BLaER1 treated with 17β-estradiol and CSF1 and Interleukin-3, amounts not matched to agents 10 nM and 100 nM (cell line): ENCODE measurements at regions not wholly inside any gene's neighbourhood (a gene's known extent, or its start where the extent isn't known, plus 50 kb on each side); places are given as distances from the start of the nearest gene placed in this dataset.

Experiments
- H3K27ac ChIP-seq, 11 experiments: shearing (Covaris generic); formaldehyde crosslinking; 2 replicates each; pipeline ENCODE4 v1.8.1; 2022
- H3K27me3 ChIP-seq, 11 experiments: shearing (Covaris generic); formaldehyde crosslinking; 2 replicates each; pipeline ENCODE4 v1.8.1; 2022
- H3K36me3 ChIP-seq, 11 experiments: shearing (Covaris generic); formaldehyde crosslinking; 2 replicates each; pipeline ENCODE4 v1.8.1; 2022
- H3K4me1 ChIP-seq, 10 experiments: shearing (Covaris generic); formaldehyde crosslinking; 2 replicates each; pipeline ENCODE4 v1.8.1; 2022
- H3K4me2 ChIP-seq, 11 experiments: shearing (Covaris generic); formaldehyde crosslinking; 2 replicates each; pipeline ENCODE4 v1.8.1; 2022
- H3K4me3 ChIP-seq, 10 experiments: shearing (Covaris generic); formaldehyde crosslinking; 2 replicates each; pipeline ENCODE4 v1.8.1; 2022
- H3K9ac ChIP-seq, 11 experiments: shearing (Covaris generic); formaldehyde crosslinking; 2 replicates each; pipeline ENCODE4 v1.8.1; 2022
- H3K9me3 ChIP-seq, 11 experiments: shearing (Covaris generic); formaldehyde crosslinking; replicated peaks in 1 of 11; 2 replicates each; pipeline ENCODE4 v1.8.1; 2022
- H4K20me1 ChIP-seq, 11 experiments: shearing (Covaris generic); formaldehyde crosslinking; 2 replicates each; pipeline ENCODE4 v1.8.1; 2022
- Cebpa-rat ChIP-seq, 11 experiments: shearing (Covaris generic); IDR thresholded peaks; 2 replicates each; pipeline ENCODE4 v1.8.1; 2022

DNA sequence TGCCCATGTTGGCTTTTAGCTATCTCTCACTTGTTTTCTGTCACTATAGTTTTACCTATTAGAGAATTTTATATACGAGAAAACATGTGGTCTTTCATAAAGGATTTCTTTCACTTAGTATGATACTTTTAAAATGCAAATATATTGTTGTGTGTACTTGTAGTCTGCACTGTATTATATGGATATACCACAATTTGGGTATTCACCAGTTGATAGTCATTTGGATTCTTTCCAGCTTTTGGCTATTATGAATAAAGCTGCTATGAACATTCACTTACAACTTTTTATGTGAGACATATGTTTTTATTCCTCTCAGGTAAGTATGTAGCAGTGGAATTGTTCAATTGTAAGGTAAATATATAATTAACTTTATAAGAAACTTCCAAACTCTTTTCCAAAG, 441.5 kb downstream of the GPATCH2 start:
- H3K9me3 ChIP-seq: peaks cover 0 to 5% (median 0%) of the 10 kb centered on the region in 11 experiments; a peak in 2 of 22 replicates
- no peak overlapping the region for H3K4me2 ChIP-seq
- H3K9ac ChIP-seq: no peak overlapping the region
- no peak overlapping the region for H3K4me3 ChIP-seq
- H3K27ac ChIP-seq: no peak overlapping the region
- TF ChIP-seq Cebpa-rat (IDR thresholded peaks at IDR 0.05): no peak
- H3K27me3 ChIP-seq: no peaks in the 10 kb centered on the region
- H3K36me3 ChIP-seq: no peaks in the 10 kb centered on the region
- H3K4me1 ChIP-seq: no peaks in the 10 kb centered on the region
- H4K20me1 ChIP-seq: no peaks in the 10 kb centered on the region

DNA sequence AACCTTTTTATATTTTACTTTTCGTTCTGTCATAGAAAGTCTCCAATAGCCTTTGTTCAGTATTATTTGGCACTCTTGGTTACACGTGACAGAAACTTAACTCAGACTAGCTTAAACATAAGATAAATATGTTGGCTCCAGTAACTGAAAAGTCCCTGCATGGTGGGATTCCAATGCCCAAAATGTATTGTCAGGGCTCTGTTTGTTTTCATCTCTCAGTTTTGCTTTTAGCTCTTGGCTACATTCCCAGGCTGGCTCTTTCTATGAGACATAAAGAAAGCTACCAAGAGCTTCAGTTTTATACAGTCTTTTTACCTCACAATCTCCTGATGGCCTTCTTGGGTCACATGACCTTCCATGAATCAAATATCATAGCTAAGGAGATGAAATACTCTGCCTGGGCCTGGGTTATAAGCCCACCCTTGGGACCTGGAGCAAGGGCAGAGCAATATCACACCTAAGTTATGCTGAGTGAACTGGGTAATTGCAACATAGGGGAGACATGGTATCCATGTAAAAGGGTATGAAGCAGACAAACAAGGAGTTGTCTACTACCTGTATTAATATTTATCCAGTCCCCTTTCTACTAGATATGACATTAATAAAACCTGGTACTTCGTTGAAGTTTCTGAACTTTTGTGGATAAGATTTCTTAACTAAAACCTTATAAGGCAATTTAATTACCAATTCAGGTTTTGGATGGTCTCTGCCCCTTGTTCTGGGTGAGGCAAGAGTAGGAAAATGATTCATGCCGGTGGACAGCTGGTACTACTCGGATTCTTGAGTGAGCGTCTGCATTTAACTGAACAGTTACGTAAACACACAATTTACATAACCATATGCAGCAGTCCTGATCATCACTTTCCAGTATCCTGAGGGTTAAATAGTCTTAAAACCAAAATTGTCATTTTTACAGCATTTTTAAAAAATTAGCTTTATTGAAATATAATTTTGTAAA, 442.3 kb downstream of the GPATCH2 start:
- Histone ChIP-seq H3K27me3 (no peaks in the 10 kb centered on the region), H3K9ac (no peak overlapping the region), H3K4me1 (no peaks in the 10 kb centered on the region), H3K27ac (no peak overlapping the region), H3K36me3 (no peaks in the 10 kb centered on the region), H4K20me1 (no peaks in the 10 kb centered on the region), H3K9me3 (peaks cover 0 to 5% (median 0%) of the 10 kb centered on the region in 11 experiments; a peak in 2 of 22 replicates), H3K4me3 (no peak overlapping the region), H3K4me2 (no peak overlapping the region)
- TF ChIP-seq Cebpa-rat (IDR thresholded peaks at IDR 0.05): no peak

DNA sequence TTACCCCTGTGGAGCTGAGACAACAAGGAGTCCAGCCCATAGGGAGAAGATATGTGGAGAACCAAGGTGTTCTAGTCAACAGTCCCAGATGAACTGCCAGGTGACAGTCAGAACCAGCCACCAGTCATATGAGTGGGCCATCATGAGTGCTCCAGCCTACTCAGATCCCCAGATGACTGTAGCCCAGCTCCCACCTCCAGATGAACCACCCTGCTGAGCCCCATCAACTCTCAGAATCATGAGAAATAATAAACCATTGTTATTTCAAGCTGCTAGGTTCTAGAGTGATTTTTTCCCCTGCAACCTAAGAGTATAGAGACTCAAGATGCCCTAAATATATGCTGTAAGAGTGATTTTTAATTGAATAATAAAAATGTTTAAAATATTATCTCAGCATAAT, 444.2 kb downstream of the GPATCH2 start:
- Histone ChIP-seq H3K9me3 (peaks cover 0 to 5% (median 0%) of the 10 kb centered on the region in 11 experiments; a peak in 2 of 22 replicates), H3K27ac (no peak overlapping the region), H3K4me1 (no peaks in the 10 kb centered on the region), H3K9ac (no peak overlapping the region), H3K4me3 (no peak overlapping the region), H3K27me3 (no peaks in the 10 kb centered on the region), H4K20me1 (no peaks in the 10 kb centered on the region), H3K4me2 (no peak overlapping the region), H3K36me3 (no peaks in the 10 kb centered on the region)
- no peak for TF ChIP-seq Cebpa-rat (IDR thresholded peaks at IDR 0.05)

DNA sequence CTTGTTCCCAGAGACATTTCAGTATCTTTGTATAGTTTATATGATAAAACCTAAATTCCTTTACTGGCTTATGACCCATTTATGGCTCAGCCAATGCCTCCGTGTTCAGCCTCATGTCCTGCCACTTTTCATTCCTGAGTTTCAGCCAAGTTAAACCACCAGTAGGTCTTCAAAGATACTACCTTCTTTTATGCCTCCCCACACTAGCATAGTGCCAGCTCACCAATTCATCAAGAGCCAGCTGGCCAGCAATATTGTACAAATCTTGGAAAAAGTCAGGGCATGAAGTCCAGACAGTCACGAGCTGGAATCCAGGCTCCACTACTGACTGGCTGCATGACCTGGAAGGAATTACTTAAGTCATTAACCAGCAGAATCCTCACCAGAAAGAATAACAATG, 446.0 kb downstream of the GPATCH2 start:
- Histone ChIP-seq H4K20me1 (no peaks in the 10 kb centered on the region), H3K36me3 (no peaks in the 10 kb centered on the region), H3K27me3 (no peaks in the 10 kb centered on the region), H3K27ac (no peak overlapping the region), H3K4me1 (no peaks in the 10 kb centered on the region), H3K4me3 (no peak overlapping the region), H3K4me2 (no peak overlapping the region), H3K9ac (no peak overlapping the region), H3K9me3 (peaks cover 0 to 5% (median 0%) of the 10 kb centered on the region in 11 experiments; a peak in 2 of 22 replicates)
- no peak for TF ChIP-seq Cebpa-rat (IDR thresholded peaks at IDR 0.05)

DNA sequence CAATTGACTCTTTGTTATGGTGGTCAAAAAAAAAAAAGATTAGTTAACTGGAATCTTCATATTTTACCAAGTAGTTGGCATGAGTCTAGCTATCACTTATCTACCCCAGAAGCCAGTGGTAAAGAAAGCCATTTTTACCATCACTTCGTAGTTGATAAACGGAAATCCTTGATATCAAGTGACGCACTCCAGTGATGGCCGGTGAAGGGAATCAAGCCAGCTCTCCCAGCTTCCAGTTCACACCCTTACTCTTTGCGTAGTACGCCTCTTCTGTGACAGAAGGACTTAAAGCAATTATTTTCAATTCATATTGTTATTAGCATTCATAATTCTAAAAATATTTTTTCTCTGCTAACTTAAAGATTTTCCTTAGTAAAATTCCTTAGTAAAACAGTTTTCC, 447.9 kb downstream of the GPATCH2 start:
- TF ChIP-seq Cebpa-rat (IDR thresholded peaks at IDR 0.05): no peak
- H3K36me3 ChIP-seq: no peaks in the 10 kb centered on the region
- H3K4me1 ChIP-seq: no peaks in the 10 kb centered on the region
- H3K27me3 ChIP-seq: no peaks in the 10 kb centered on the region
- H3K4me3 ChIP-seq: no peak overlapping the region
- H3K9me3 ChIP-seq: peaks cover 0 to 5% (median 0%) of the 10 kb centered on the region in 11 experiments; a peak in 2 of 22 replicates
- H3K4me2 ChIP-seq: no peak overlapping the region
- no peak overlapping the region for H3K27ac ChIP-seq
- no peak overlapping the region for H3K9ac ChIP-seq
- no peaks in the 10 kb centered on the region for H4K20me1 ChIP-seq

GRCh38 chr1:217181756-217182155, 449.1 kb downstream of the GPATCH2 start:
- Histone ChIP-seq H3K9ac (no peak overlapping the region), H3K27ac (no peak overlapping the region), H3K4me1 (no peaks in the 10 kb centered on the region), H3K4me3 (no peak overlapping the region), H4K20me1 (no peaks in the 10 kb centered on the region), H3K27me3 (no peaks in the 10 kb centered on the region), H3K4me2 (no peak overlapping the region), H3K9me3 (peaks cover 0 to 5% (median 0%) of the 10 kb centered on the region in 11 experiments; a peak in 2 of 22 replicates), H3K36me3 (no peaks in the 10 kb centered on the region)
- no peak for TF ChIP-seq Cebpa-rat (IDR thresholded peaks at IDR 0.05)

DNA sequence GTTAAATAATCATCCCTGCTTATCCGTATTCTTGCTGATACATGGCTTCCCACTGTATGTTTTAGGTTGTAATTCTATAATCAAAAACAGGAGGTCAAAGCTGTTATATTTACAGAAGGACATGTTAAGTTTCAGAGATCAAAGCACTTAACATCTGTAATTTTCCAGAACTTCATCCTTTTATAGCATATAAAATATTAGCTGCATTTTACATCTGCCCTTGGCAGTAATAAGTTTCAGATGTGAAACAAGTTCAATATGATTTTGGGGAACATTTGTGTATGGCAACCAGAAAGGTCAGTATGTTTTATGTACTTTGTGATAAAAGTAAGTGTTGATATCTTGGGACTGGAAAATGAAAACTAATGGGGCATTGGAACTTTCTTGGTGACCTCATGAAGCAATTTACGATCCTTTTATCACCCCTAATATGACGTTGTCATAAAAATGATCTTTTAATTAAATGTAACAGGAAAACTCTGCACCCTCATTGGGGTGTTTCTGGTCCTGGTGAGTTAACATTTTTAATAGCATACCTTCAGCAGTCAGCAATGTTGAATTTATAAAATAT, 449.6 kb downstream of the GPATCH2 start:
- no peak overlapping the region for H3K9ac ChIP-seq
- H3K27ac ChIP-seq: no peak overlapping the region
- H3K4me2 ChIP-seq: no peak overlapping the region
- no peak overlapping the region for H3K4me3 ChIP-seq
- H3K9me3 ChIP-seq: no peaks in the 10 kb centered on the region; a peak in 1 of 22 replicates
- H3K36me3 ChIP-seq: no peaks in the 10 kb centered on the region
- H4K20me1 ChIP-seq: no peaks in the 10 kb centered on the region
- no peaks in the 10 kb centered on the region for H3K4me1 ChIP-seq
- no peak for TF ChIP-seq Cebpa-rat (IDR thresholded peaks at IDR 0.05)
- no peaks in the 10 kb centered on the region for H3K27me3 ChIP-seq

DNA sequence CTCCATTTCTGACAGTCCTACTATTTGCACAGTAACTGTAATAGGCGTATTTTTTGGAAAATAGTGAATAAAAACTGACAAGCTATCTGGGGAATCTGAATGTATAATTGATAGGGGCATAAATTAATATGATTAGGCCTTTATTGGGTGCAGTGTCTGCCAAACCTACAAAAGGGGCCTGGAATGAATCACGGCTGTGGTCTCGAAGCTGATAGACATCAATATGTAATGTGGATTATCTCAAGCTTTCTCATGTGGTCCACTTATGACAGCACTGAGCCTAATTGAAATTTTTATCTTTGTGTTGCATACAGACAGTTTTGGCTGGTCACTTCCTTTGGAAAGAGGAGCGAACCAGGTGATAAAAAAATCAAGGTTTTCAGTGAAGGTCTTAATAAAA, 450.4 kb downstream of the GPATCH2 start:
- Histone ChIP-seq H3K4me1 (no peaks in the 10 kb centered on the region), H3K9ac (no peak overlapping the region), H3K36me3 (no peaks in the 10 kb centered on the region), H3K9me3 (no peaks in the 10 kb centered on the region), H3K27ac (no peak overlapping the region), H3K4me3 (no peak overlapping the region), H4K20me1 (no peaks in the 10 kb centered on the region), H3K27me3 (no peaks in the 10 kb centered on the region), H3K4me2 (no peak overlapping the region)
- no peak for TF ChIP-seq Cebpa-rat (IDR thresholded peaks at IDR 0.05)

DNA sequence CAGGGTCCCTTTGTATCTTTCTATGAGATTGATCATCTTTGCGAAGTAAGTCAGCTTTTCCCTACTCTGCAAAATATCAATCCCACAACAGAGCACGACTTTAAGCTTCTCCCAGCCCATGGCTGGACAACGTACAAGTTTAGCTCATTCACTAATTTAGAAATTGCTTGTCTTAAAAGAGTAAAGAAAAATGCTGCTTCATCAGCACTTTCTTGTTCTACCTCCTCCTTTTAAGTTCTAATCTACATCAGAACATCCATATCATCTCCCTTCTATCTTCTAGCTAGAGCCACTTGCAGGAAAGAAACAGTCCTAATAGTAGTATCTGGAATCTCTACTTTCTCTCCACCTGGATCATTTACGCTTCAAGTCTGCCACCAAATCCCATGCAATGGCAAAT, 441.2 kb upstream of the ESRRG start:
- Histone ChIP-seq H3K4me2 (no peak overlapping the region), H3K36me3 (no peaks in the 10 kb centered on the region), H3K27ac (no peak overlapping the region), H3K4me3 (no peak overlapping the region), H3K9ac (no peak overlapping the region), H3K9me3 (no peaks in the 10 kb centered on the region), H4K20me1 (no peaks in the 10 kb centered on the region), H3K4me1 (no peaks in the 10 kb centered on the region), H3K27me3 (no peaks in the 10 kb centered on the region)
- TF ChIP-seq Cebpa-rat (IDR thresholded peaks at IDR 0.05): no peak
